Ascending aorta (tissue), 2 donors: ENCODE measurements at regions not wholly inside any gene's neighbourhood (a gene's known extent, or its start where the extent isn't known, plus 50 kb on each side); places are given as distances from the start of the nearest gene placed in this dataset.

Source experiments
- DNase-seq, 2 donors: peaks; one replicate each; pipeline ENCODE4 v3.0.0-alpha.2; 2019; ENCODE audit warnings: low spot score in 2 of 2
- H3K27ac ChIP-seq, 2 donors: fragments of 200-600 bp; sonication (generic); one replicate each; pipeline ENCODE4 v1.5.1; 2016 to 2017; ENCODE audit warnings: mild to moderate bottlenecking in 1 of 2
- H3K27me3 ChIP-seq: fragments of 200-600 bp; sonication (generic); one replicate; pipeline ENCODE4 v1.5.1; 2017
- H3K36me3 ChIP-seq, 2 donors: fragments of 200-600 bp; sonication (generic); one replicate each; pipeline ENCODE4 v1.5.1; 2016
- H3K4me1 ChIP-seq, 2 donors: fragments of 200-600 bp; sonication (generic); one replicate each; pipeline ENCODE4 v1.5.1; 2016 to 2017; ENCODE audit warnings: mild to moderate bottlenecking in 1 of 2
- H3K4me3 ChIP-seq, 2 donors: fragments of 200-600 bp; sonication (generic); one replicate each; pipeline ENCODE4 v1.5.1; 2016 to 2017; ENCODE audit warnings: mild to moderate bottlenecking in 1 of 2
- H3K9me3 ChIP-seq, 2 donors: fragments of 200-600 bp; sonication (generic); one replicate each; pipeline ENCODE4 v1.5.1; 2016
- CTCF ChIP-seq, 3 experiments: fragments of 200-600 bp in 2 of 3; fragments of 450-650 bp in 1 of 3; sonication (generic) in 2 of 3; IDR thresholded peaks; one replicate each; pipeline ENCODE4 v1.5.1; 2016 to 2019; ENCODE audit warnings: antibody characterized with exemption in 3 of 3, mild to moderate bottlenecking in 1 of 3, moderate library complexity in 1 of 3
- intact Hi-C: fragments of 100-400 bp; cut with DNase I; formaldehyde crosslinking; loops from one replicate; pipeline ENCODE4 v1.15.1; 2023

DNA sequence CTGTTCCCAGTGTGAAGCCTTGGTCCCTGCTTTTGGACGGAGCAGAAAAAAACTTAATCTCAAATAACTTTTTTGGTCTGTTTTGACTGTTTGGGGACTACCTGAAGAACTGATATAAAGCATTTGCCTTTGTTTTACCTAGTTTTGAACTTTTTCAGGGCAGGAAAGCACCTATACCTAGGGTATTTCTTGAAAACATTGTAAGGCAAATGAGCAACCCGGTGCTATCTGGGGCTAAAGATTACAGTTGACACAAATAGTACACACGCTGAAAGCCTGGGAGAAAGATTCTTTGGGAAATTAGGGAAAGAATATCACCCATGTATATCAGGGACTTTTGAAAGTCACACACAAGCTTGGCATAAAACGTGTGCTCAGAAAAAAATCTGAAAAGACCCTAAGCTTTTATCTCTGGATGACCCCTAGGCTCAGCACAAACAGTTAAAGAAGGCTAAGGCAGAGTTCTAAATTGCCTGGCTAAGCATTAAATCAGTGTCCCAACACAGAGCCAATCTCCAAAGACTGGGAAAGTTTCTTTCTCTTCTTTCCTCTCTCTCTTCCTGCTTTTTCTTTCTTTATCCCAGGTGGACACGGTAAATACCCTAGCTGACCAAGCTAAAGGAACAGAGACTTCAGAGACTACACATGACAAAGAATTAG, 389.8 kb downstream of the SH2D4B start:
- Histone ChIP-seq H3K9me3 (peaks cover 0 to 6% of the 10 kb centered on the region in 2 donors), H3K4me3 (no peak overlapping the region), H3K36me3 (no peaks in the 10 kb centered on the region), H3K4me1 (no peaks in the 10 kb centered on the region), H3K27ac (no peak overlapping the region), H3K27me3 (no peaks in the 10 kb centered on the region)
- DNase-seq: no peak
- intact Hi-C loops: no loop called here
- TF ChIP-seq CTCF (IDR thresholded peaks at IDR 0.05): no peak

GRCh38 chr10:80938903-80939302, 401.2 kb downstream of the SH2D4B start:
- Histone ChIP-seq H3K36me3 (no peaks in the 10 kb centered on the region), H3K27ac (no peak overlapping the region), H3K4me3 (no peak overlapping the region), H3K27me3 (no peaks in the 10 kb centered on the region), H3K4me1 (no peaks in the 10 kb centered on the region), H3K9me3 (no peaks in the 10 kb centered on the region)
- DNase-seq: no peak
- no peak for TF ChIP-seq CTCF (IDR thresholded peaks at IDR 0.05)
- intact Hi-C loops: no loop called here

DNA sequence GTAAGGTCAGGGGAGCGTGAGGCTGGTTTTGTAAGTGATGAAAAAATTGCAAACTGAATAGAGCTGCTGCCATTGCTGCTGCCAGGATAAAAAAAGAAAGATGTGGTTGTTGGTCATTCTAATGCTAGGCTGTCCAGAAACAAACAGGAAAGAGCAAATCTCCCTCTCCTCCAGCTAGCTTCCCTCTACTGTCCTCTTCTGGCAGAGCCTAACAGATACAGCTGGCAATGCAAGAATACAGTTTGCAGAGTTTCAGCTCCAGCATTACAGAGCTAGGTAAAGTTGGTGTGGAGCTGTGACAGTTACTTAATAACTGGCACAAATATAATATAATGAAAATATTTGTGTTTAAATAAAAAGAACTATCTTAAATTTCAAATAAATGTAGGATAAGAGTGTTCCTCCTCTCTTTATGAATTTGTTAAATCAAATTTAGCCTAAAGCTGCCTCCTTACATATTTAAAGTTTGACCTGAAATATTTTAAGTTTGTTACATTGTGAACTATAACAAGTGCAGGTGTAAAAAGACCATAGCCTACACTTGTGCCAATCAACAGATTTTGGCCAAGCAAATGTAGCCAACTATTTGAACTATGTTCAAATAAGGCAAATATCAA, 407.7 kb downstream of the SH2D4B start:
- Histone ChIP-seq H3K36me3 (no peaks in the 10 kb centered on the region), H3K9me3 (no peaks in the 10 kb centered on the region), H3K27me3 (no peaks in the 10 kb centered on the region), H3K4me3 (no peak overlapping the region), H3K4me1 (no peaks in the 10 kb centered on the region), H3K27ac (no peak overlapping the region)
- intact Hi-C loops: no loop called here
- DNase-seq: no peak
- TF ChIP-seq CTCF (IDR thresholded peaks at IDR 0.05): peak in 2 of 3 experiments; percentile 7 to 32

- Histone ChIP-seq H3K27me3 (no peaks in the 10 kb centered on the region), H3K4me1 (no peaks in the 10 kb centered on the region), H3K9me3 (no peaks in the 10 kb centered on the region), H3K27ac (no peak overlapping the region), H3K36me3 (no peaks in the 10 kb centered on the region), H3K4me3 (no peak overlapping the region)
- intact Hi-C loops: no loop called here
- no peak for TF ChIP-seq CTCF (IDR thresholded peaks at IDR 0.05)
- DNase-seq: no peak
These were observed 408.4 kb downstream of the SH2D4B start for GRCh38 chr10:80946073-80946472.

GRCh38 chr10:80946957-80947726, 409.4 kb downstream of the SH2D4B start:
- Histone ChIP-seq H3K4me1 (no peaks in the 10 kb centered on the region), H3K9me3 (no peaks in the 10 kb centered on the region), H3K36me3 (no peaks in the 10 kb centered on the region), H3K4me3 (no peak overlapping the region), H3K27me3 (no peaks in the 10 kb centered on the region), H3K27ac (no peak overlapping the region)
- no peak for TF ChIP-seq CTCF (IDR thresholded peaks at IDR 0.05)
- no peak for DNase-seq
- intact Hi-C loops: no loop called here
